ENCODE measurements at regions not wholly inside any gene's neighbourhood (a gene's known extent, or its start where the extent isn't known, plus 50 kb on each side); places are given as distances from the start of the nearest gene placed in this dataset.

GRCh38 chr9:78607853-78608252 lies 310.9 kb downstream of the PSAT1 start:
- DNase-seq: no peak

- no peak for DNase-seq
Measured at GRCh38 chr9:78609450-78609849, 312.5 kb downstream of the PSAT1 start.

GRCh38 chr9:78612091-78612490 lies 315.2 kb downstream of the PSAT1 start:
- no peak for DNase-seq

- DNase-seq: no peak
Measured at GRCh38 chr9:78613006-78613405, 316.1 kb downstream of the PSAT1 start.

- no peak for DNase-seq
Measured at GRCh38 chr9:78614892-78615291, 318.0 kb downstream of the PSAT1 start.

- DNase-seq: no peak
Measured at GRCh38 chr9:78615372-78615771, 318.4 kb downstream of the PSAT1 start.

GRCh38 chr9:78618735-78619134 lies 321.8 kb downstream of the PSAT1 start:
- DNase-seq: no peak

- DNase-seq: no peak
Measured at GRCh38 chr9:78620303-78620702, 323.4 kb downstream of the PSAT1 start.

- DNase-seq: no peak
Measured at GRCh38 chr9:78620764-78621163, 323.8 kb downstream of the PSAT1 start.

- DNase-seq: no peak
Measured at GRCh38 chr9:78622126-78622525, 325.2 kb downstream of the PSAT1 start.

GRCh38 chr9:78626971-78627370 lies 330.0 kb downstream of the PSAT1 start:
- no peak for DNase-seq

GRCh38 chr9:78630966-78631365 lies 334.0 kb downstream of the PSAT1 start:
- DNase-seq: no peak

- DNase-seq: no peak
Measured at GRCh38 chr9:78640728-78641127, 343.8 kb downstream of the PSAT1 start.

GRCh38 chr9:78644359-78644758 lies 347.4 kb downstream of the PSAT1 start:
- DNase-seq: no peak

GRCh38 chr9:78654324-78654723 lies 357.4 kb downstream of the PSAT1 start:
- no peak for DNase-seq

- DNase-seq: no peak
Measured at GRCh38 chr9:78663369-78663768, 366.4 kb downstream of the PSAT1 start.

GRCh38 chr9:78664370-78664769 lies 367.4 kb downstream of the PSAT1 start:
- DNase-seq: no peak

GRCh38 chr9:78666818-78667414 lies 370.0 kb downstream of the PSAT1 start:
- no peak for DNase-seq

- DNase-seq: no peak
Measured at GRCh38 chr9:78668148-78668832, 371.4 kb downstream of the PSAT1 start.

GRCh38 chr9:78669591-78669990 lies 372.7 kb downstream of the PSAT1 start:
- DNase-seq: no peak

GRCh38 chr9:78671785-78672184 lies 374.9 kb downstream of the PSAT1 start:
- DNase-seq: no peak

GRCh38 chr9:78674874-78675273 lies 377.9 kb downstream of the PSAT1 start:
- DNase-seq: no peak

- no peak for DNase-seq
Measured at GRCh38 chr9:78676009-78676408, 379.1 kb downstream of the PSAT1 start.

- no peak for DNase-seq
Measured at GRCh38 chr9:78676623-78677022, 379.7 kb downstream of the PSAT1 start.

GRCh38 chr9:78677326-78677725 lies 380.4 kb downstream of the PSAT1 start:
- DNase-seq: no peak
